Fibroblast of lung (primary cell): ENCODE measurements at regions not wholly inside any gene's neighbourhood (a gene's known extent, or its start where the extent isn't known, plus 50 kb on each side); places are given as distances from the start of the nearest gene placed in this dataset.
A peak's percentile ranks its signal among the peaks of the same experiment; 100 is the strongest.

Experiments
- DNase-seq, 2 donors: peaks; one replicate each; pipeline versions ENCODE4 v3.0.0 to v3.0.0-alpha.2; 2010; ENCODE audit warnings: low read depth in 2 of 2
- H2AFZ ChIP-seq: 2 replicates; pipeline ENCODE4 v1.5.1; 2012; ENCODE audit warnings: low read length, control low read depth, inconsistent platforms
- H3K27ac ChIP-seq: 2 replicates; pipeline ENCODE4 v1.5.1; 2011; ENCODE audit warnings: low read length, control low read depth; ENCODE audit not compliant: insufficient read depth
- H3K27me3 ChIP-seq: 2 replicates; pipeline ENCODE4 v1.5.1; 2011; ENCODE audit warnings: mild to moderate bottlenecking, low read length; ENCODE audit not compliant: control insufficient read depth, insufficient read depth
- H3K36me3 ChIP-seq: 2 replicates; pipeline ENCODE4 v1.5.1; 2011; ENCODE audit warnings: low read length; ENCODE audit not compliant: control insufficient read depth, insufficient read depth
- H3K4me1 ChIP-seq: 2 replicates; pipeline ENCODE4 v1.5.1; 2011; ENCODE audit warnings: low read length; ENCODE audit not compliant: control insufficient read depth, insufficient read depth; ENCODE audit errors: extremely low read depth
- H3K4me2 ChIP-seq: 2 replicates; pipeline ENCODE4 v1.5.1; 2011; ENCODE audit warnings: low read length, control low read depth; ENCODE audit not compliant: insufficient read depth; ENCODE audit errors: extremely low read depth
- H3K4me3 ChIP-seq, 4 experiments: fragments of 200-600 bp in 1 of 4; sonication (generic) in 1 of 4; replicated peaks in 1 of 4; 2 replicates each; pipeline ENCODE4 v1.5.1; 2011 to 2016; ENCODE audit warnings: low read length in 4 of 4, low read depth in 3 of 4, mild to moderate bottlenecking in 3 of 4, control low read depth in 2 of 4, inconsistent platforms in 1 of 4, mixed read lengths in 1 of 4; ENCODE audit not compliant: insufficient read depth in 1 of 4; ENCODE audit errors: control extremely low read depth in 1 of 4
- H3K79me2 ChIP-seq: 2 replicates; pipeline ENCODE4 v1.5.1; 2012; ENCODE audit warnings: mild to moderate bottlenecking, low read length, inconsistent platforms; ENCODE audit not compliant: control insufficient read depth, insufficient read depth
- H3K9ac ChIP-seq: 2 replicates; pipeline ENCODE4 v1.5.1; 2011; ENCODE audit warnings: mild to moderate bottlenecking, low read length, control low read depth; ENCODE audit not compliant: insufficient read depth
- H3K9me3 ChIP-seq: 2 replicates; pipeline ENCODE4 v1.5.1; 2012; ENCODE audit warnings: low read depth, low read length; ENCODE audit not compliant: control insufficient read depth, insufficient read depth
- H4K20me1 ChIP-seq: 2 replicates; pipeline ENCODE4 v1.5.1; 2011; ENCODE audit warnings: low read length; ENCODE audit not compliant: control insufficient read depth, insufficient read depth; ENCODE audit errors: extremely low read depth
- CTCF ChIP-seq, 2 donors: IDR thresholded peaks in 1 of 2; conservative IDR thresholded peaks in 1 of 2; 1 replicate in 1 of 2; 2 replicates in 1 of 2; pipeline ENCODE4 v1.5.1; 2011 to 2012; ENCODE audit warnings: low read length in 2 of 2, control low read depth in 1 of 2, inconsistent platforms in 1 of 2, low read depth in 1 of 2, mild to moderate bottlenecking in 1 of 2
- EZH2 ChIP-seq: IDR thresholded peaks from 2 replicates; pipeline ENCODE4 v1.5.1; 2012; ENCODE audit warnings: low read length, control low read depth, mild to moderate bottlenecking; ENCODE audit errors: missing control alignments

GRCh38 chr6:105839266-105839665 lies 246.9 kb upstream of the PRDM1 start:
- no peaks in the 10 kb centered on the region for H3K9me3 ChIP-seq
- no peaks in the 10 kb centered on the region for H3K27me3 ChIP-seq
- peak in 1 of 2 donors; percentile 42 for DNase-seq
- no peak overlapping the region for H3K9ac ChIP-seq
- TF ChIP-seq EZH2 (no peak), CTCF (conservative IDR thresholded peaks at IDR 0.05 in 1 of 2, IDR thresholded peaks at IDR 0.05 in 1 of 2; ENCODE audit: low read depth in 1 of 2, low read length in 2 of 2) (no peak)
- no peak overlapping the region for H3K4me3 ChIP-seq
- H4K20me1 ChIP-seq = no peaks in the 10 kb centered on the region
- H3K79me2 ChIP-seq = no peaks in the 10 kb centered on the region
- no peaks in the 10 kb centered on the region for H3K36me3 ChIP-seq
- no peaks in the 10 kb centered on the region for H3K4me1 ChIP-seq
- no peak overlapping the region for H3K4me2 ChIP-seq
- H3K27ac ChIP-seq = no peak overlapping the region
- no peak overlapping the region for H2AFZ ChIP-seq

GRCh38 chr6:105838171-105838570 lies 248.0 kb upstream of the PRDM1 start:
- Histone ChIP-seq H3K27me3 (no peaks in the 10 kb centered on the region), H3K9ac (no peak overlapping the region), H3K9me3 (no peaks in the 10 kb centered on the region), H4K20me1 (no peaks in the 10 kb centered on the region), H3K27ac (no peak overlapping the region), H3K4me1 (no peaks in the 10 kb centered on the region), H2AFZ (no peak overlapping the region), H3K4me3 (no peak overlapping the region), H3K36me3 (no peaks in the 10 kb centered on the region), H3K79me2 (no peaks in the 10 kb centered on the region), H3K4me2 (no peak overlapping the region)
- TF ChIP-seq CTCF (conservative IDR thresholded peaks at IDR 0.05 in 1 of 2, IDR thresholded peaks at IDR 0.05 in 1 of 2; ENCODE audit: low read depth in 1 of 2, low read length in 2 of 2) (no peak), EZH2 (no peak)
- DNase-seq = peak in 1 of 2 donors; percentile 30

- Histone ChIP-seq H3K27me3 (no peaks in the 10 kb centered on the region), H3K4me1 (no peaks in the 10 kb centered on the region), H3K4me2 (no peak overlapping the region), H3K4me3 (no peak overlapping the region), H3K79me2 (no peaks in the 10 kb centered on the region), H3K9me3 (no peaks in the 10 kb centered on the region), H2AFZ (no peak overlapping the region), H3K27ac (no peak overlapping the region), H3K9ac (no peak overlapping the region), H3K36me3 (no peaks in the 10 kb centered on the region), H4K20me1 (no peaks in the 10 kb centered on the region)
- DNase-seq = peak in 1 of 2 donors; percentile 14
- TF ChIP-seq CTCF (conservative IDR thresholded peaks at IDR 0.05 in 1 of 2, IDR thresholded peaks at IDR 0.05 in 1 of 2; ENCODE audit: low read depth in 1 of 2, low read length in 2 of 2) (no peak), EZH2 (no peak)
These were observed 249.2 kb upstream of the PRDM1 start for GRCh38 chr6:105836889-105837288.
